ENCODE measurements at regions not wholly inside any gene's neighbourhood (a gene's known extent, or its start where the extent isn't known, plus 50 kb on each side); places are given as distances from the start of the nearest gene placed in this dataset.

DNA sequence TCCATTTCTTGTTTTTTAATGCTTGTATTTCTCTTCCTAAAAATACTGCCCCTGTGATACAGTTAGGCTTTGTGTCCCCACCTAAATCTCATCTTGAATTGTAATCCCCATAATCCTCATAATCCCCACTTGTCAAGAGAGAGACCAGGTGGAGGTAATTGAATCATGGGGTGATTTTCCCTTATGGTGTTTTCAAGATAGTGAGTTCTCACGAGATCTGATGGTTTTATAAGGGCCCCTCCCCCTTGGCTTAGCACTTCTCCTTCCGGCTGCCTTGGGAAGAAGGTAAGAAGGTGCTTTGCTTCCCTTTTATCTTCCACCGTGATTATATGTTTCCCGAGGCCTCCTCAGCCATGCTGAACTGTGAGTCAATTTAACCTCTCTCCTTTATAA, 227.4 kb downstream of the MAN2A1 start:
- ATAC-seq (ENCODE audit: low read depth), result no peak
- H3K27me3 Mint-ChIP-seq, result no peaks in the 10 kb centered on the region
- H3K36me3 Mint-ChIP-seq, result no peaks in the 10 kb centered on the region
- DNase-seq (ENCODE audit: low spot score in 2 of 2), result no peak
- H3K4me1 Mint-ChIP-seq, result no peaks in the 10 kb centered on the region
- H3K4me3 Mint-ChIP-seq, result no peak overlapping the region
- no peaks in the 10 kb centered on the region for H3K9me3 Mint-ChIP-seq
- H3K27ac Mint-ChIP-seq, result no peak overlapping the region

DNA sequence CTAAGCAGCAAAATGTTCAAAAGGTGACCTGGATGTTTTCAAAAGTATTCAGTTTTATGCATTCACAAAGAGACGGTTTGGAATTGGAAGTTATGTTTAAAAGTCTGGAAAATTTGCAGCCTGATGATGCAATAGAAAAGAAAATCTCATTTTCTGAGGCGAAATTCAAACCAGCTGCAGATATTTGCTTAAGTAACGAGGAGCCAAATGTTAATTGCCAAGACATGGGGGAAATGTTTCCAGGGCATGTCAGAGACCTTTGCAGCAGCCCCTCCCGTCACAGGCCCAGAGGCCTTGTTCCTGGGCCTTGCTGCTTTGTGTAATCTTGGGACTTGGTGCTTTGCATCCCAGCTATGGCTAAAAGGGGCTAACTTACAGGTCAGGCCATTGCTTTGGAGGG, 228.2 kb downstream of the MAN2A1 start:
- no peak for ATAC-seq (ENCODE audit: low read depth)
- Mint-ChIP-seq H3K27me3 (no peaks in the 10 kb centered on the region), H3K4me3 (no peak overlapping the region), H3K4me1 (no peaks in the 10 kb centered on the region), H3K9me3 (no peaks in the 10 kb centered on the region), H3K27ac (no peak overlapping the region), H3K36me3 (no peaks in the 10 kb centered on the region)
- no peak for DNase-seq (ENCODE audit: low spot score in 2 of 2)

DNA sequence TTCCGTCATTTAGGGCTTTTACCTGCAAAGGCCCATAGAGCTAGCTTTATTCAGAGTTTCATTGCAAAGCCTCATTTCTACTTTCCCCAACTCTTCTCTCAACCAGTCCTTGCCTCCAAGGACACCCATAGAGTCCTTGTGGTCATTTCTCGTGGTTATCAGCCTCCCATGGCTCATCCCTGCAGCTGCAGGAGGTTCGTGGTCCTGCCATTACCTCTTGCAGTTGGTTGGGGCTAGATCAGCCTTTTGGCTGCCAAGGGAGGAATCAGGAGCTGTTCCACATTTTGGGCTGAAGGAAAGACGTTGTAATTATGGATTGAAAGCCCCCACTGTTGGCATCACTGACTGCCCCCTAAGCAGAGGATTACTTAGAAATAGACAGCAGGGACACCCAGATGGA, 231.0 kb downstream of the MAN2A1 start:
- Mint-ChIP-seq H3K9me3 (no peaks in the 10 kb centered on the region), H3K27me3 (peaks cover 2% of the 10 kb centered on the region), H3K36me3 (no peaks in the 10 kb centered on the region), H3K27ac (no peak overlapping the region), H3K4me3 (no peak overlapping the region), H3K4me1 (no peaks in the 10 kb centered on the region)
- ATAC-seq (ENCODE audit: low read depth) (no peak), DNase-seq (ENCODE audit: low spot score in 2 of 2) (no peak)

DNA sequence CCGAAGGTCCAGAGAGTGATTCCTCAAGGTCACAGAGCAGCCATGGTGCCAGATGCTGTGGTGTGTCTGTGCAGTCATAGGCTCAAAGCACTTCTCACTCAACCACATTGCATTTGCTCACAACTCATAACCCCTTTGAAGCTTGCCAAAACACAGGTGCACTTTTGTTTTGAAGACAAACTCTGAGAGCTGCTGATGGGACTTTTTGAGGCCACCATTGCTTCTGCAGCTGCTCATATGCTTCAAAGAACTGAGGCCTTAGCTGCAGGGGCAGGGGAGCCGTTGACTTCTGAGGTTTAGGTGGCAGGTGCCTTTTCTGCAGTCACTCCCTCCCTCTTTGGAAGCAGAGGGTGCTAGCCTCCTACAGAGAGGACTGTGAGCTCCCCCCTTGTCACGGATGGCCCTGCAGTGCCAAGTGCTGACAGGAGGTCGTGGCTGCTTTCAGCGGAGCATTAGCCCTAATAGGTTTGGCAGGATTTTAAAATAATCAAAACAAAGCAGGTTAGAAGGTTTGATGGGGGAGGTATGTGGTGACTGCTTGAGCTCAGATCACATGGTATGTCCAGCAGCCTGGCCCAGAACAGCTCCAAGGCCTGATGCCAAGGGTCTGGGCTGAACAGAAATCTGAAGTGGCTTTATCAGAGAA, 232.1 kb downstream of the MAN2A1 start:
- H3K27me3 Mint-ChIP-seq, result peaks cover 2% of the 10 kb centered on the region
- H3K9me3 Mint-ChIP-seq, result no peaks in the 10 kb centered on the region
- no peak overlapping the region for H3K4me3 Mint-ChIP-seq
- no peak overlapping the region for H3K27ac Mint-ChIP-seq
- H3K4me1 Mint-ChIP-seq, result no peaks in the 10 kb centered on the region
- ATAC-seq (ENCODE audit: low read depth) (peak; percentile 14), DNase-seq (ENCODE audit: low spot score in 2 of 2) (no peak)
- no peaks in the 10 kb centered on the region for H3K36me3 Mint-ChIP-seq

GRCh38 chr5:109922381-109922995, 232.8 kb downstream of the MAN2A1 start:
- Mint-ChIP-seq H3K4me1 (no peaks in the 10 kb centered on the region), H3K27me3 (peaks cover 5% of the 10 kb centered on the region), H3K36me3 (no peaks in the 10 kb centered on the region), H3K9me3 (no peaks in the 10 kb centered on the region), H3K27ac (no peak overlapping the region), H3K4me3 (no peak overlapping the region)
- DNase-seq (ENCODE audit: low spot score in 2 of 2) (no peak), ATAC-seq (ENCODE audit: low read depth) (no peak)

DNA sequence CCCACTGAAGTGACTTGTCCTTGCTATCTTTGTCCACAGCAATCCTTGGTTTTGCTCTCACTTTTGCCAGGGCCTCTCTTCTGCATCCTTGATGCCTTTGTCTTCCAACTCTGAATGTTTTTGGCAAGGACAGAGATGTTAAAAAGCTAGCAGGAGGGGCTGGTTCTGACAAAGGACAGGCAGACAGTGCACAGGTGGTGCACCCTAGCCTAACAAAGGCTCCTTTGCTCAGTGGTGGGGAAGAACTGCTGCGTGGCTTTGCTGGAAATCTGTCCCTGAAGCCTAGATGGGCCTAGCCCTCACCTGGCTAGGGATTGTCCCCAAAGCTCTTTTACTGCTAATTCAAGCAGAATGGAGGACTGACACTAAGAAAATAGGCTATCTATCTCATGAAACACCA, 233.5 kb downstream of the MAN2A1 start:
- peaks cover 7% of the 10 kb centered on the region for H3K27me3 Mint-ChIP-seq
- ATAC-seq (ENCODE audit: low read depth), result no peak
- H3K4me3 Mint-ChIP-seq, result no peak overlapping the region
- H3K9me3 Mint-ChIP-seq, result no peaks in the 10 kb centered on the region
- DNase-seq (ENCODE audit: low spot score in 2 of 2), result no peak
- no peak overlapping the region for H3K27ac Mint-ChIP-seq
- H3K4me1 Mint-ChIP-seq, result no peaks in the 10 kb centered on the region
- H3K36me3 Mint-ChIP-seq, result no peaks in the 10 kb centered on the region

DNA sequence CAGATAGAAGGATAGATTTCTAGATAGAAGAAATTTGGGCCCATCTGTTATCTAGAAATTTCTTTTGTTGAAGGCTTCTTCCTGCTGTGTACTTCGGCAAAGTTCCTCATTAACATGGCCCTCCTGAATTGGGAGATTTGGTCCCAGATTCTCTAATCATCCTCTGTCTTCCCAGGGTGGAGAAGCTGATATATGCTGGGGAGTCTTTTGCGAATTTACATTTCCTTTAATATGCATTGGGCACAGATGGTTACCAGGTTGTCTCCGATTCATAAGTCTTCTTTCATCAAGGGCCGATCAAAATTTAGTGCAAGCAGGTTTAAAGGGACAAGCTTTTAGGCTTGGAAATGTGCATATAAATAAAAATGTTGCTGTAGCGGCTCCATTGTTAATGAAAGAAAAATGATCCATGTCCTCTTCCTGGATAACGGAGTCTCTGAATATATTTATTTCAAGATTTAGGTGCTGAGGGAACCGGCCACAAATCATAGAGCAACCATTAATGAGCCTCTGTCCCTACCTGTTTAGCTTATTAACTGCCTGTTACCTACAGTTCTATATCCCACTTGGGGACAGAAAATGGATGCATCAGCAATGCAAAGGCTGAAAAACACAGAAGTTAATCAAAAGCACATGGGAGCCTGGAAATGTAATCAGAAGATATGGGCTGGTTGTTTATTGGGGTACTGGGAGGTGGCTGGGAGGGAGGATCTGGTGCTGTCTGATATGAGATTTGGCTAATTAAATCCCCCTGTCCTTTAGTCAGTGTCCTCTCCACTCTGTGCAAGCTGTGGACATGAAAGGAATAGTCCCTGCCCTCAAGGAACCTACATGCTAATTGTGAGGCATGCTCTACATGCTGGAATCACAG, 234.7 kb downstream of the MAN2A1 start:
- Mint-ChIP-seq H3K27me3 (peaks cover 7% of the 10 kb centered on the region), H3K36me3 (no peaks in the 10 kb centered on the region), H3K4me3 (no peak overlapping the region), H3K9me3 (no peaks in the 10 kb centered on the region), H3K4me1 (no peaks in the 10 kb centered on the region), H3K27ac (no peak overlapping the region)
- no peak for DNase-seq (ENCODE audit: low spot score in 2 of 2)
- no peak for ATAC-seq (ENCODE audit: low read depth)

GRCh38 chr5:109927639-109928038, 237.9 kb downstream of the MAN2A1 start:
- Mint-ChIP-seq H3K4me3 (no peak overlapping the region), H3K27ac (no peak overlapping the region), H3K36me3 (no peaks in the 10 kb centered on the region), H3K27me3 (peaks cover 10% of the 10 kb centered on the region), H3K4me1 (peaks cover 3% of the 10 kb centered on the region), H3K9me3 (no peaks in the 10 kb centered on the region)
- ATAC-seq (ENCODE audit: low read depth) (no peak), DNase-seq (ENCODE audit: low spot score in 2 of 2) (no peak)

DNA sequence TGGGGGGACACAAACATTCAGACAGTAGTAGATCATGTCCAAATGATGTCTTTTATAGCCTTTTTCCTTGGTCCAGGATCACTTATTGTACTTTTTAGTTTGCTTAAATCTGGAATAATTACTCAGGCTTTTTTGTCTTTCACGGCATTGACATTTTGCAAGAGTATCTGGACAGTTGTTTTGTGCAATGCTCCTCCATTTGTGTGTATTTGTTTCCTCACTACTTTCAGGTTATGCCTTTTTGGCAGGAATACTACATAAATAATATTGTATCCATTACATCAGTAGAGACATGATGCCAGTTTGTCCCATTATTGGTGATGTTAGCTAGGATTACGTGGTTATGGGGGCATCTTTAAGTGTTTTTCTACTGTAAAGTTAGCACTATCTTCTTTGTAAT, 238.3 kb downstream of the MAN2A1 start:
- Mint-ChIP-seq H3K9me3 (no peaks in the 10 kb centered on the region), H3K27ac (no peak overlapping the region), H3K36me3 (no peaks in the 10 kb centered on the region), H3K4me1 (peaks cover 3% of the 10 kb centered on the region), H3K27me3 (peaks cover 11% of the 10 kb centered on the region), H3K4me3 (no peak overlapping the region)
- DNase-seq (ENCODE audit: low spot score in 2 of 2) (no peak), ATAC-seq (ENCODE audit: low read depth) (no peak)

DNA sequence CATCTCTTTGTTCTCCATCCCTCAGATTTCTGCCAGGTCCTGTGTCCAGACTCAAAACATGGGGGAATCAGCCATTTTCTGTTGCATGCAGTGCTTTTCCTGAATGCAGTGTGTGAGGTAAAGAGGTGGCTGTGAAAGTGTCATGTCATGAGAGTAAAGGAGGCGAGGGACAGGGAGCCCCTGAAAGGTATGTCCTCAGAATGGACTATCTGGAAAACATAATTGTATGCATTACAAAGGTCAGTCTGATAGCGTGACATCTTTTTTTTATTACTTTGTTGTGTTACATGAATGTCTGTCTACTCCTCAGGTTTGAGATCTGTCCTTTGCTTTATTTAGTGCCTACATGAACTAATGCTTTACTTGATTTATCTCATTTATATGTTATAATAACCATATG, 239.1 kb downstream of the MAN2A1 start:
- no peak for ATAC-seq (ENCODE audit: low read depth)
- Mint-ChIP-seq H3K27ac (no peak overlapping the region), H3K27me3 (peaks cover 11% of the 10 kb centered on the region), H3K36me3 (no peaks in the 10 kb centered on the region), H3K4me1 (peaks cover 3% of the 10 kb centered on the region), H3K4me3 (no peak overlapping the region), H3K9me3 (no peaks in the 10 kb centered on the region)
- DNase-seq (ENCODE audit: low spot score in 2 of 2), result no peak

DNA sequence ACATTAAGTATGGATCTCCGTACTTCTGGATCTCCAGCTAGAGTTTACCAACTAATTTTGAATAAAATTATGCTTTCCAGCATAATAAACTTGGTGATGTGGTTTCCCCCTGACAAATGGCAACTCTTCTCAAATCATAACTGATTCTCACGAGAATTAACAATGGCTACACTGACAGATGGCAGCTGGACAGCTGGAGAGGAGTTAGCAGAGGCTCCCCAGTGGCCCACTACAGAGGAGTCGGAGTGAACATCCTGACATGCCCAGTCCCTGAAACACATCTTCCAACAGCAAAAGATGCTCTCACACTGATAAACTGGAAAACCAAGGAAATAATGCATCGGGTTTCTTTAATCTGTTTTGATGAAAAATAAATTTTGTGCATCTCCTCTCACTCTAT, 239.6 kb downstream of the MAN2A1 start:
- Mint-ChIP-seq H3K4me1 (peaks cover 3% of the 10 kb centered on the region), H3K27me3 (peaks cover 11% of the 10 kb centered on the region), H3K27ac (no peak overlapping the region), H3K36me3 (no peaks in the 10 kb centered on the region), H3K4me3 (no peak overlapping the region), H3K9me3 (no peaks in the 10 kb centered on the region)
- no peak for DNase-seq (ENCODE audit: low spot score in 2 of 2)
- ATAC-seq (ENCODE audit: low read depth), result no peak

- peaks cover 3% of the 10 kb centered on the region for H3K4me1 Mint-ChIP-seq
- H3K27ac Mint-ChIP-seq, result no peak overlapping the region
- no peaks in the 10 kb centered on the region for H3K9me3 Mint-ChIP-seq
- H3K4me3 Mint-ChIP-seq, result no peak overlapping the region
- H3K36me3 Mint-ChIP-seq, result no peaks in the 10 kb centered on the region
- H3K27me3 Mint-ChIP-seq, result peaks cover 11% of the 10 kb centered on the region
- no peak for ATAC-seq (ENCODE audit: low read depth)
- DNase-seq (ENCODE audit: low spot score in 2 of 2), result no peak
These were observed 240.2 kb downstream of the MAN2A1 start for GRCh38 chr5:109929911-109930310.

DNA sequence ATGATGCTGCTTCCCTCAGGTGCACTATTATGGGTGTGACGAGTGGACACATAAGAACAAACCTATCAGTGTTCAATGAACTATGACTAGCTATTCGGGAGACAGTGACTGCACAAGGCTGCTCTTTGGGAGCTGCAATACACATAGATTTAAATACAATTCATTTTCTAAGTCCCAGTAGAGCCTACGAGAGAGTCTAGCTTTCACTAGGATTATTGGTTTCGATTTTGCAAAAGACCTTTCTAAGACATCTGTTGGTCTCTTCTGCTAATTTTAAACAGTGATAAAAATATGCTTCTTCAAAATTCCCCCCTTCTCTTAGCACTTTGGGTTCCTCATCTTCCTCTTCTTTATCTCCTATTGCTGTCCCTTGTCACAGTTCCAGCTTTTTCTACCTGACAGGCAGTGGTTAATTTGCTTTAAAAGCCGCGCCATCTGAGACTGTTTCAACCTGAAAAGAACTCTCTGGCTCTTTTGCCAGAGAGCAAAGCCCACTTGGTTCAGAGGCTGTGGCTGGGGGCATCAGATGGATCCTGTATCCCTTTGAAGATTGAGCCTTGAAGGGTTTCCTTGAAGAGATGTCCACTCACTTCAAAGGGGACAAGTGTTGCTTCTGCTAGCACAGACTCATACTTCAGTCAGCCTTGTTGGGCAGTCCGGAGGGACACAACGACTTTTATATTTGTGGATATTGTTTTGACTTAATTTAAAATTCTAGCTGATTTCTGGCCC, 241.5 kb downstream of the MAN2A1 start:
- ATAC-seq (ENCODE audit: low read depth) (no peak), DNase-seq (ENCODE audit: low spot score in 2 of 2) (no peak)
- peaks cover 3% of the 10 kb centered on the region for H3K4me1 Mint-ChIP-seq
- H3K27me3 Mint-ChIP-seq, result peaks cover 14% of the 10 kb centered on the region
- no peak overlapping the region for H3K27ac Mint-ChIP-seq
- H3K9me3 Mint-ChIP-seq, result no peaks in the 10 kb centered on the region
- H3K36me3 Mint-ChIP-seq, result no peaks in the 10 kb centered on the region
- H3K4me3 Mint-ChIP-seq, result no peak overlapping the region

Data from memory B cell (primary cell).